Activated T-cell treated with anti-CD3 and anti-CD28 coated beads, Interleukin-2, amount 50 U/mL, for 24 hours (primary cell): ENCODE measurements at regions not wholly inside any gene's neighbourhood (a gene's known extent, or its start where the extent isn't known, plus 50 kb on each side); places are given as distances from the start of the nearest gene placed in this dataset.

Experiments
- DNase-seq: peaks from one replicate; pipeline ENCODE4 v3.0.0-alpha.2; 2020
- H3K27ac Mint-ChIP-seq: 2 replicates; pipeline ENCODE4 v1.8.0; 2020; ENCODE audit warnings: mild to moderate bottlenecking, mixed read lengths
- H3K27me3 Mint-ChIP-seq: 2 replicates; pipeline ENCODE4 v1.8.0; 2020; ENCODE audit warnings: mixed read lengths
- H3K36me3 Mint-ChIP-seq: 2 replicates; pipeline ENCODE4 v1.8.0; 2020; ENCODE audit warnings: low read depth, mixed read lengths
- H3K4me1 Mint-ChIP-seq: 2 replicates; pipeline ENCODE4 v1.8.0; 2020; ENCODE audit warnings: low read depth, mixed read lengths
- H3K4me3 Mint-ChIP-seq: 2 replicates; pipeline ENCODE4 v1.8.0; 2020; ENCODE audit warnings: mild to moderate bottlenecking, moderate library complexity, mixed read lengths
- H3K9me3 Mint-ChIP-seq: 2 replicates; pipeline ENCODE4 v1.8.0; 2020; ENCODE audit warnings: mixed read lengths

DNA sequence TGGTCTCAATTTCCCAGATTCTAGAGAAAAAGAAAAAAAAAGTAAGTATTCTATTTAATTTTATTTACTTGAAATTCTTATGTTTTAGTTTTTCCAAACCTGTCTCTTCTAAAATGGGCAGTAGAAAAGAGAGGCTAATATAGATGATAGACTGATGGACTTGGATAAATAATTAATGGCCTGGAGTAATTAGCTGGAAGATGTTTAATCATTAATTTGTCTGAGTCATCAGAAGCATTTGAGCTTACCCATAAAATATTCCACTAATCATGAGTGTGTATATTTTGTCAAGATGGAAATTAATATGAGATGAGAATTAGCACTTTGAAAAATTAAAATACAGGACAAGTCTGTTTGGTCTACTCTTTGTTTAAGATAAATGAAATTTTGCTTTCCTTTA lies 212.1 kb upstream of the MIR17HG start:
- H3K9me3 Mint-ChIP-seq: no peaks in the 10 kb centered on the region
- no peak overlapping the region for H3K27ac Mint-ChIP-seq
- H3K27me3 Mint-ChIP-seq: no peaks in the 10 kb centered on the region
- no peak overlapping the region for H3K4me3 Mint-ChIP-seq
- H3K4me1 Mint-ChIP-seq: peaks cover 3% of the 10 kb centered on the region
- no peaks in the 10 kb centered on the region for H3K36me3 Mint-ChIP-seq
- no peak for DNase-seq

DNA sequence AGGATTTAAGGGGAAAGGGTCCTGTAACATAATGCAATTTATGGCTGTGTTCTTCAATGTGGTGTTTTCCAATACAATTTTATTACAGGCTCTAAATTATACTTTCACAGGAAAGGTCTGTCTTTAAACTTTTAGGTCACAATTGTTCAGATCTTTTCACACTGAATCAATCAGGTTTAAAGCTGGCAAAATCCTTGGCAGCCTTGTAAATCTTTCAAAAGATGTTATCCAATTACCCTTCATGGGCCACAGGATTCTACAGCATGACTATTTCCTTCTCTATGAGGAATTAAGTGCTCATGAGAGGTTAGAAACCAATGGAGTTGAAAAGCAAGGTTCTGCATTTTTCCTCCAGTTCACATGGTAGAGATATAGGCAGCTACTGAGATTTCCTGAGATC lies 211.5 kb upstream of the MIR17HG start:
- no peaks in the 10 kb centered on the region for H3K9me3 Mint-ChIP-seq
- no peaks in the 10 kb centered on the region for H3K36me3 Mint-ChIP-seq
- H3K27me3 Mint-ChIP-seq: no peaks in the 10 kb centered on the region
- H3K4me1 Mint-ChIP-seq: peaks cover 3% of the 10 kb centered on the region
- DNase-seq: no peak
- H3K4me3 Mint-ChIP-seq: no peak overlapping the region
- no peak overlapping the region for H3K27ac Mint-ChIP-seq

DNA sequence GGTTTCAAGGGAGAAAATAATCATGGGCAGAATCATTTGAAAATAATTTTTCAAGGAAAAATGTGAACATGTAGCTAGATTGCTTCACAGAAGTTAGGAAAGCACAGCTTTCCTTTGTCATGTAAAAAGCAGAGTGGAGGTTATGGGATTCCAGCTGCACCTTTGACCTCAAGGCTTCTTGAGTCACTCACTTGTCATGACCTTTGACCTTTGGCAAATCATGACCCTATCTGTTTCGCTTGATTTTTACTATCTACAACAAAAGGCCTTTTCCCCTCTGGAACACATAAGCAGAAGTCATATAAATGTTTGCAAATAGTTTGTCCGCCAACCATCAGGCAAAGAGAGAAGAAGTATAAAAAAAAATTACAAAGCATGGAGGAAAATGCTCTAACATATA lies 210.7 kb upstream of the MIR17HG start:
- no peak for DNase-seq
- Mint-ChIP-seq H3K4me1 (peaks cover 3% of the 10 kb centered on the region), H3K27ac (no peak overlapping the region), H3K27me3 (no peaks in the 10 kb centered on the region), H3K4me3 (no peak overlapping the region), H3K9me3 (no peaks in the 10 kb centered on the region), H3K36me3 (no peaks in the 10 kb centered on the region)

GRCh38 chr13:91139232-91139631 lies 208.3 kb upstream of the MIR17HG start:
- Mint-ChIP-seq H3K4me3 (no peak overlapping the region), H3K9me3 (no peaks in the 10 kb centered on the region), H3K36me3 (no peaks in the 10 kb centered on the region), H3K27me3 (peaks cover 7% of the 10 kb centered on the region), H3K4me1 (peaks cover 3% of the 10 kb centered on the region), H3K27ac (no peak overlapping the region)
- no peak for DNase-seq

DNA sequence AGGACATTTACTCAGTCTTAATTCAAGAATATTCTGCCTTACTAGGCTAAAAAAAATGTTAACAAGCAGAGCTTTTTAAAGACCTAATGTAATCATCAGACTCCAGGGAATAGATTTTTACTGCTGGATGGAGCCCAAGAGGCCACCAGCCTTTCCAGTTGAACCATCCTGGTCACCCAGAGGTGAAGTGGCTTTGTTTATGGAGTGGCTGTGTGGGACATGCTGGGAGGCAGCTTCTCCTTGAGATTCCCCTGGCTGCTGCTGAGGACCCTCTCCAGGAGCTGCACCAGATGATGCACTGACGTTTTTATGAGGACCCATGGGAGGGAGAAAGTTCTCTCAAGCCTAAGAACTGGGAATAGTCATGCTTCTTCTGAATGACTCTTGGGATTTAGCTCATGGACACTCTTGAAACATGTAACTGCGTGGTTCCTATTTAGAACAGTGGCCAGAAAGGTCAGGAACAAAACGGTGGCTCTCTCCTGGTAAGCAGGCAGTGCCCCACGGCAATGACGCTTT lies 205.9 kb upstream of the MIR17HG start:
- no peaks in the 10 kb centered on the region for H3K9me3 Mint-ChIP-seq
- H3K36me3 Mint-ChIP-seq: no peaks in the 10 kb centered on the region
- no peak for DNase-seq
- H3K4me1 Mint-ChIP-seq: no peaks in the 10 kb centered on the region
- H3K4me3 Mint-ChIP-seq: no peak overlapping the region
- H3K27me3 Mint-ChIP-seq: peaks cover 10% of the 10 kb centered on the region
- H3K27ac Mint-ChIP-seq: no peak overlapping the region

DNA sequence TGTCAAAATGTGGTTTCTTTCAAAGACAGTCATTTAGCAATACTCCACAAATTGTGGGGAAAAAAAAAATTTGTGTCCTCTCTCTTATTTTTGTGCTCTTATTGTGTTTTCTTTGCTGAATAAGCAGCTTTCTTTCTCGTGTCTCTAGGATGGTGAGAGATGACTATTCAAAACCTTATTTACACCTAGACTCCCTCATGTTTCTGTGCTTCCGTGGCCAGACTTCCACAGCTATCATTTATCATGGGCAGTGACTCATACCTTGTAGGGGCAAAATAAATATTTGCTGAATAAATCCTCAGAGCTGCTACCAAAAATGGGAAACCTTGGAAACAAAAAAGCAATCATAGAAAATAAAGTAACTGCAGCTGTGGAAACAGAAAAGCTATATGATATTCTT lies 204.9 kb upstream of the MIR17HG start:
- Mint-ChIP-seq H3K4me1 (no peaks in the 10 kb centered on the region), H3K27ac (no peak overlapping the region), H3K4me3 (no peak overlapping the region), H3K9me3 (no peaks in the 10 kb centered on the region), H3K27me3 (peaks cover 10% of the 10 kb centered on the region), H3K36me3 (no peaks in the 10 kb centered on the region)
- no peak for DNase-seq

DNA sequence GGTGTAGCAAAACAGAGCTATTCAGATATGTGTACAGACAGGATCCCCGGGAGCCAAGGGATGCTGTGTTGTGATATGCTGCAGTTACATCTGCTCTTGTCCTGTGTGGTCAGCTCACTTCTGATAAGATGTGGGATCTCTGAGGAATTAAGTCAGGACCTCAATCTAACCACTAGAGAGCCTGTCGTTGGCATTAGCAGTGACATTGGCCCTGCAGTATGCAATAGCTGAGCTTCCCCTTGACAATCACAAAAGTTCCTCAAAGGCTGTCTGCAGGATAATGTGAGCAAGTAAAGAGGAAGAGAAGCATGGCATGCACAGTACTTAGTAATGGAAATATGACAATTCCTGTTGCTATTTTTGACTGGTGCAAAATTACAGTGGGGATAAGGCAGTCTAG lies 203.4 kb upstream of the MIR17HG start:
- Mint-ChIP-seq H3K4me1 (no peaks in the 10 kb centered on the region), H3K9me3 (no peaks in the 10 kb centered on the region), H3K27me3 (peaks cover 10% of the 10 kb centered on the region), H3K4me3 (no peak overlapping the region), H3K36me3 (no peaks in the 10 kb centered on the region), H3K27ac (no peak overlapping the region)
- DNase-seq: no peak

DNA sequence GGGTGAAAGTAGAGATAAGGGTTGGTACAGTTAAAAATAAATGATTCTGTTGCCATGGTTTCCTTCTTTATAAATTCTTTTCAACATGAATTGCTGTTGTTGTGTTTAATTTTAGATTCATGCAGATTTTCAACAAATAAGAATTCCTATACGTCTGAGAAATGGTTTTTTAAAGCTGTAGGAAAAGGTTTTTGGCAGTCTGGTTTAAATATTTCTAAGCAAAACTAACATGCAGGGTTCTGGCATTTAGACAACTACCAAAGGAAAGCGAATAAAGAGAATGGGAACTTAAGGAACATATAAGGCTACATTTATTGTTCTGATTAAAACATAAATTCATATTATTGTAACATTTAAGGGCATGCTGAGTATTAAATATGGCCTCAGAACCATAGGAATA lies 203.0 kb upstream of the MIR17HG start:
- Mint-ChIP-seq H3K4me3 (no peak overlapping the region), H3K27me3 (peaks cover 10% of the 10 kb centered on the region), H3K27ac (no peak overlapping the region), H3K4me1 (no peaks in the 10 kb centered on the region), H3K36me3 (no peaks in the 10 kb centered on the region), H3K9me3 (no peaks in the 10 kb centered on the region)
- DNase-seq: no peak

DNA sequence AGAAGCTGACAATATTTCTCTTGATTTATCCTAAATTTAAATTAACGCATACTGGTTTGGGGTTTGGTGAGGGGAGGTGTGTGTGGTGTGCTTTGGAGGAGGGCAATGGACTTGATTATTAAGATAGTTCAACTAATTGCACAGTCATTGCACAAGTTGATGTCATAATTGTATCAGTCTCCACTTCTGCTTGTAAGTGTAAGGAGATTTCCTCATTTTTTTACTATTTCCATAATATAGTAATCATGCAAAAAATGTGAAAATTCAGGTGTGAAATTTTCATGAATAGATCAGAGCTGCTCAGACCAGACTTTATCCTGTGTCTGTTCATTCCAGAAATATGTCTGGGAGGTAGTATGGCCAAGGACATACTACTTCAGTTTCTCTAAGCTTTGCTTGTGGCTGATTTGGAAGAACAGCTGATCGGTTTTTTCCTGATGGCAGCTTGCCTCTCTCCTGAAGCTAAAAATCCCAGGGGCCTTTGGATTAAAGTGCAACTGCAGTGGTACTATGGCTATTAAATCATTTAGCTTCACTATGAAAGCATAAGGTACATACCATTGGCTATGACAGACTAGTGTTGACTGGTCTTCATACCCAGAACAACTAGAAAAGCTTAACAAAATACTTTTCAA lies 201.8 kb upstream of the MIR17HG start:
- Mint-ChIP-seq H3K27ac (no peak overlapping the region), H3K4me3 (no peak overlapping the region), H3K27me3 (peaks cover 10% of the 10 kb centered on the region), H3K9me3 (no peaks in the 10 kb centered on the region), H3K4me1 (no peaks in the 10 kb centered on the region), H3K36me3 (no peaks in the 10 kb centered on the region)
- no peak for DNase-seq

GRCh38 chr13:91146601-91147000 lies 200.9 kb upstream of the MIR17HG start:
- Mint-ChIP-seq H3K4me1 (no peaks in the 10 kb centered on the region), H3K4me3 (no peak overlapping the region), H3K27ac (no peak overlapping the region), H3K27me3 (peaks cover 10% of the 10 kb centered on the region), H3K9me3 (no peaks in the 10 kb centered on the region), H3K36me3 (no peaks in the 10 kb centered on the region)
- no peak for DNase-seq

DNA sequence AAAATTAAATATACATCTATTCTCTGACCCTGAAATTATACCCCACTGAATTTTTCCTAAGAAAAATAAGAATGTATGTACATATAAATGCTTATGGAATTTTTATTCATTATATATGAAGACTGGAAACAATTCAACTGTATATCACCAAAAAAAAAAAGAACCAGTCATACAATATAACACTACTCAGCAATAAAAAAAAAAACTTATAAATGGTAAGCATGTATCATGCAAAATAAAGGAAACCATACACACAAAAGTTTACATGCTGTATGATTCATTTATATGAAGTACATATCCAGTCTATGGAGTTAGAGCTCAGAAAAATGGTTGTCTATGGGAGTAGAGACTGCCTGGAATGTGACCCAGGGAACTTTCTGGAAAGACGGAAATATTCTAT lies 199.4 kb upstream of the MIR17HG start:
- Mint-ChIP-seq H3K36me3 (no peaks in the 10 kb centered on the region), H3K4me3 (no peak overlapping the region), H3K9me3 (no peaks in the 10 kb centered on the region), H3K4me1 (no peaks in the 10 kb centered on the region), H3K27me3 (peaks cover 8% of the 10 kb centered on the region), H3K27ac (no peak overlapping the region)
- no peak for DNase-seq

GRCh38 chr13:91151921-91152320 lies 195.6 kb upstream of the MIR17HG start:
- H3K36me3 Mint-ChIP-seq: no peaks in the 10 kb centered on the region

DNA sequence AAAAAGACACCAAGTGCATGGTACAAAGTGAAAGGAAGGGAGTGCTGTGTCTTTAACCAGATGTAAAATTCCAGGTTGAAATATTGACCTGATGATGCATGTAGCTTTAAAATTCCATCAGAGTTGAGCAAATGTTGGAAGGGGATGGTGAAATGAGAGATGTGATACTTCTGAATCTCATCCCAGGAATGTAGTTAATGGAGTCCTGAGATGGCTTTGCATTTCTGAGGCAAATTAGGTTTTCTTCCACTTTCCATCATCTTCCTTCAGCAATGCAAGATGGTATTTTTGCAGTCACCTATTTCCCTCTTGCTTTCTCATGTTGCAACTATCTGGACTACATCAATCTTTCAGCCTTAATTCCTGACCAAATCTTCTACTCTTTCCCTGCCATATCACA lies 194.1 kb upstream of the MIR17HG start:
- H3K4me3 Mint-ChIP-seq: no peak overlapping the region
- no peak overlapping the region for H3K27ac Mint-ChIP-seq
- no peaks in the 10 kb centered on the region for H3K4me1 Mint-ChIP-seq
- peaks cover 10% of the 10 kb centered on the region for H3K27me3 Mint-ChIP-seq
- H3K36me3 Mint-ChIP-seq: no peaks in the 10 kb centered on the region
- H3K9me3 Mint-ChIP-seq: no peaks in the 10 kb centered on the region
- DNase-seq: no peak

More at GRCh38 chr13:91151921-91152320, 195.6 kb upstream of the MIR17HG start:
- H3K9me3 Mint-ChIP-seq: no peaks in the 10 kb centered on the region
- peaks cover 10% of the 10 kb centered on the region for H3K27me3 Mint-ChIP-seq
- DNase-seq: no peak
- H3K27ac Mint-ChIP-seq: no peak overlapping the region
- H3K4me3 Mint-ChIP-seq: no peak overlapping the region
- H3K4me1 Mint-ChIP-seq: no peaks in the 10 kb centered on the region

DNA sequence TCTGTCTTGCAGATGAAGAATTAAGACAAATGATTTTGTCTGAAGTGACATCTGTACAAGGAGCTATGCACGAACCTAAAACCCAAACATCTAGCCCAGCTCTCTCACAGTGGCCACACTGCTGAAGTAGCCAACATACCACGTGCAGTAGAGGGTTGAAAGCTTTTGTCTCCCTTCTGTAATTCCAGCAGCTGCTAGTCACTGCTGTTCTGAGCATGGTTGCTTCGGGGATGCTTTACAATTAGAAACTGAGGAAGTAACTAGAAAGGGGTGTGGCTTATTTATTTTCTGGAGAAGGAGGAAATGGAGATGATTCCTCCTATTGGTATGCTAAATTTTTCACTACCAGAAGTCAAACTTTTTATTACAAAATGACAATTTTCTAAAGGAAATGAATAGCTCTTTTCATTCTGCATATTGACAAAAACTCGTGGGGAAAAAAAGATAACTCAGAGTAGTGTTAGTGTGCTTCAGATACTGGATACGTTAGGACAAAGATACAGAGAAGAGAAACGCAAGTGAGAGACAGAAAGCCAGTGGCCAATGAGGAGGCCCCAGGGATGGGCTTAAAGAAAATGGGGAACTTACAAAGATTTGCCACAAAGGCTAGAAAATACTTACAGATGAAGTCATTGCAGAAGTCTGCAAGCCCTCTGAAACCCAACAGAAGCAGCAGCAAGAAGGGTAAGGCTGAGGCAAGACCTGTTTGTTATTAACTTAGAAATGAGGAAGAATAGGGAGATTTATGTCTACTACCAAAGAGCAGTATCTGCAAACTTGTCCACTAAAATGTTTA lies 192.7 kb upstream of the MIR17HG start:
- DNase-seq: no peak
- H3K36me3 Mint-ChIP-seq: no peaks in the 10 kb centered on the region
- H3K4me1 Mint-ChIP-seq: no peaks in the 10 kb centered on the region
- no peak overlapping the region for H3K27ac Mint-ChIP-seq
- no peaks in the 10 kb centered on the region for H3K9me3 Mint-ChIP-seq
- peaks cover 14% of the 10 kb centered on the region for H3K27me3 Mint-ChIP-seq
- H3K4me3 Mint-ChIP-seq: no peak overlapping the region

DNA sequence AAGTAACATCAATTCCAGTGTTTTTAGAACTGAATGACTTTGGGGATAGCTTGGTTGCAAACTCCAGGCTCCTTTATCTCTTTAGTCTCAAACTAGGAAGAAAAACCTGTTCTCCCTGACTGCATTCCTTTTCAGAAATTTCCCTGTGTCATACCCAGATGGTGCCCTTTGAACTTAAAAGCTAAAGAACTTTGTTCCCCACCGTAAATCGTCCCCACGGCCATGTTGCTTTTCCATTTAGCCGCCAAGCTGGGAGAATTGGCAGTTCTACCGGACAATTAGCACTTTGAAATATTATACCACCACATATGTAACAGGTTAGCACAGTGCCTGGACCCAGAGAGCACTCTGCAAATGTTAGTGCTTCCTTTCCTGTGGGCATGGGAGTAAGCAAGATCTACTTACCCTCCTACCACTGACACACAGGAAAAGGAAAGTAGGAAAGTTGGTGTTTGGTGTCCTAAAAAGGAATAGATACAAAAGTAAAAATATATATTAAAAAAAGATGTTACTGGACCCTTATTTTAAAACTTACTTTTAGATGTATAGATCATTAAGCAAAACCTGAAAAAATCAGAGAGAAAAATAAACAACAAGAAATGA lies 191.9 kb upstream of the MIR17HG start:
- H3K4me1 Mint-ChIP-seq: no peaks in the 10 kb centered on the region

More for the DNA sequence above, 191.9 kb upstream of the MIR17HG start:
- Mint-ChIP-seq H3K27me3 (peaks cover 14% of the 10 kb centered on the region), H3K36me3 (no peaks in the 10 kb centered on the region), H3K9me3 (no peaks in the 10 kb centered on the region), H3K27ac (no peak overlapping the region), H3K4me3 (no peak overlapping the region)
- DNase-seq: no peak
